Progenitor cell of endocrine pancreas (in vitro differentiated cells): ENCODE measurements at regions not wholly inside any gene's neighbourhood (a gene's known extent, or its start where the extent isn't known, plus 50 kb on each side); places are given as distances from the start of the nearest gene placed in this dataset.

Experiments used
- DNase-seq: peaks from one replicate; pipeline ENCODE4 v3.0.0; 2021; ENCODE audit warnings: low spot score; ENCODE audit not compliant: unreplicated experiment
- H3K27ac Mint-ChIP-seq: 2 replicates; pipeline ENCODE4 v1.8.0; 2021; ENCODE audit warnings: mild to moderate bottlenecking, moderate library complexity, mixed read lengths
- H3K27me3 Mint-ChIP-seq: 2 replicates; pipeline ENCODE4 v1.8.0; 2021; ENCODE audit warnings: mixed read lengths
- H3K36me3 Mint-ChIP-seq: 2 replicates; pipeline ENCODE4 v1.8.0; 2022; ENCODE audit warnings: mixed read lengths; ENCODE audit not compliant: insufficient read depth
- H3K4me1 Mint-ChIP-seq: 2 replicates; pipeline ENCODE4 v1.8.0; 2021; ENCODE audit warnings: low read depth, mixed read lengths
- H3K4me3 Mint-ChIP-seq: 2 replicates; pipeline ENCODE4 v1.8.0; 2021; ENCODE audit warnings: low read depth, mild to moderate bottlenecking, moderate library complexity, mixed read lengths
- H3K9me3 Mint-ChIP-seq: 2 replicates; pipeline ENCODE4 v1.8.0; 2021; ENCODE audit warnings: low read depth, mixed read lengths
- TF ChIP-seq, protein P1 (sequence below): fragments of 200-600 bp; sonication (generic); IDR thresholded peaks from one replicate; pipeline ENCODE4 v1.5.0; 2021; ENCODE audit warnings: antibody characterized with exemption, mild to moderate bottlenecking; ENCODE audit not compliant: unreplicated experiment

DNA sequence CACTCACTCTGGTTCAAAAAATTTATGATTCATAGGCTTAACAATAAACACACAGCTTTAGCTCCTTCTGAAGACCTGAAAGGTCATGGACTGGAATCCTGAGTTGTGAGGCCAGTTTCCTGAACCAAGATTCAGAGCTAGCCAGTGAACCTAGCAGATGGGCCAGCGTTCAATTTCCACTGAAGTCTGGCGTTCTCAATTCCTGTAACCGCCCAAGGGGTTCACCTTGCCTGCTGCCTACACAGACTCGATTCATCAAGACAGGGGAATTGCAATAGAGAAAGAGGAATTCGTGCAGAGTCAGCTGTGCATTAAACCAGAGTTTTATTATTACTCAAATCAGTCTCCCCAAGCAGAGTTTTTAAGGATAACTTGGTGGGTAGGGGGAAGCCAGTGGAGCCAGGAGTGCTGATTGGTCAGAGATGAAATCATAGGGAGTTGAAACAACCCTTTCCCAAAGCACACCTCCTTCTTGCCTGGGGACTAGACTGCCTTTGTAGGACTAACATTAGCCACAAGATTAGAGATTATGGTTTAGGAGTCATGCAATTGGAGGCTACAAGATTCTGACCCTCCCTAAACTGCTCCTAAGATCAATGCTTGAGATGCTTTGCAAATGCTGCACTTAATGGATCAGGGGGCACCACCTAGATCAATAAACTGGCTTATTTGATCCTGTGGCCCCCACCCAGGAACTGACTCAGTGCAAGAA, 117.5 kb upstream of the SHB start:
- Mint-ChIP-seq H3K36me3 (no peaks in the 10 kb centered on the region), H3K27ac (no peak overlapping the region), H3K27me3 (no peaks in the 10 kb centered on the region), H3K9me3 (no peaks in the 10 kb centered on the region), H3K4me1 (peaks cover 5% of the 10 kb centered on the region), H3K4me3 (no peak overlapping the region)
- TF ChIP-seq, protein P1, sequence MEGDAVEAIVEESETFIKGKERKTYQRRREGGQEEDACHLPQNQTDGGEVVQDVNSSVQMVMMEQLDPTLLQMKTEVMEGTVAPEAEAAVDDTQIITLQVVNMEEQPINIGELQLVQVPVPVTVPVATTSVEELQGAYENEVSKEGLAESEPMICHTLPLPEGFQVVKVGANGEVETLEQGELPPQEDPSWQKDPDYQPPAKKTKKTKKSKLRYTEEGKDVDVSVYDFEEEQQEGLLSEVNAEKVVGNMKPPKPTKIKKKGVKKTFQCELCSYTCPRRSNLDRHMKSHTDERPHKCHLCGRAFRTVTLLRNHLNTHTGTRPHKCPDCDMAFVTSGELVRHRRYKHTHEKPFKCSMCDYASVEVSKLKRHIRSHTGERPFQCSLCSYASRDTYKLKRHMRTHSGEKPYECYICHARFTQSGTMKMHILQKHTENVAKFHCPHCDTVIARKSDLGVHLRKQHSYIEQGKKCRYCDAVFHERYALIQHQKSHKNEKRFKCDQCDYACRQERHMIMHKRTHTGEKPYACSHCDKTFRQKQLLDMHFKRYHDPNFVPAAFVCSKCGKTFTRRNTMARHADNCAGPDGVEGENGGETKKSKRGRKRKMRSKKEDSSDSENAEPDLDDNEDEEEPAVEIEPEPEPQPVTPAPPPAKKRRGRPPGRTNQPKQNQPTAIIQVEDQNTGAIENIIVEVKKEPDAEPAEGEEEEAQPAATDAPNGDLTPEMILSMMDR = no peak
- DNase-seq = no peak

DNA sequence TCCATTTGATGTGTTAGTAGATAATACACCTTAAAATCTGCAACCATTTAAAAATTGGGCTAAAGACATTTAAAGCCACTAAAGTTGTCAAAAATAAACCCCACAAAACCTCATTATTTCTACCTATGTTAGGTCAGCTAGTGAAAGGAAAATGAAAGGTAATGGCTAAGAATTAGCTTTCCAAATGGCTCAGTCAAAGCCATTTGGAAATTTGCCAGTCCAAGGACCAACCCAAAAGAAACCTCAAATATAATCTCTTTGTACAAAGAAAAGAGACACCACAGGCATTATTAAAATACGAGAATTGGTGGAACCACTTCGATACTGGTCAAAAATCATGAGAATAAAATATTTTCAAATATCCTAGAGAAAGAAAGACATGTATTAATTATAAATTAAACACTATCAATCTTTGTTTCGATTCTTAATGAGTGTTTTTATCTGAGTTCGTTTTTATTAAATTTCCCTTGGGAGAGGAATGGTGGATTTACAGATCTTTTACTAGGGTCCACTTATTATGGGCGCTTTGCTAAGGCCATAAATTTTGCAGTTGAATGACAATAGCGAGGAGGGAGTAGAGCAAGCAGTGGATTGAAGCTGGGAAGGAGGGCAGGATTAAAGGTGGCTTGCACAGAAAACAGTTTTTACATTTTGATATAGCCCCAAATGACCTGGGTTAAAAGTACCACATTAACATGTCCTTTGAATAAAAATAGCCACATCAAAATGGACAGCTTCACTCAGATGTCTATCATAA, 116.8 kb upstream of the SHB start:
- TF ChIP-seq, protein P1 = no peak
- no peak overlapping the region for H3K4me3 Mint-ChIP-seq
- H3K4me1 Mint-ChIP-seq = peaks cover 5% of the 10 kb centered on the region
- no peaks in the 10 kb centered on the region for H3K36me3 Mint-ChIP-seq
- H3K9me3 Mint-ChIP-seq = no peaks in the 10 kb centered on the region
- DNase-seq = no peak
- peaks cover 2% of the 10 kb centered on the region for H3K27me3 Mint-ChIP-seq
- H3K27ac Mint-ChIP-seq = no peak overlapping the region

DNA sequence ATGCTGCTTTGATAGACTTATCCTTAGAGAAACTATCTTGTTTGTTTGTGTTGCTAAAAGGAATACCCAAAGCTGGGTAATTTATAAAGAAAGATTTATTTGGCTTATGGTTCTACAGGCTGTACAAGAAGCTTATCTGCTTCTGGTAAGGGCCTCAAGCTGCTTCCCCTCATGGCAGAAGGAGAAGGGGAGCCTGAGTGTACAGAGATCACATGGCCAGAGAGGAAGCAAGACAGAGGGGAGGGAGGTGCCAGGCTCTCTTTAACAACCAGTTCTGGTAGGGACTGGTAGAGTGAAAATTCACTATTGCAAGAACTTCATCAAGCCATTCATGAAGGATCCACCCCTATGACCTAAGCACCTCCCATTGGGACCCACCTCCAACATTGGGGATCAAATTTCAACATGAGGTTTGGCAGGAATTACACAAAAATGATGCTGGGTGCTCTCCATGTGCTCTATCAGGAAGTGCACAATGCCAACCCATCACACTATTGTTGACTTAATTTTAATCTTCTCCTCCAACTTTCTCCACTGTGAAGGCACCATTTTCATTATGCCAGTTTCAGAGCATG, 115.1 kb upstream of the SHB start:
- TF ChIP-seq, protein P1 = no peak
- DNase-seq = no peak
- Mint-ChIP-seq H3K9me3 (no peaks in the 10 kb centered on the region), H3K27ac (no peak overlapping the region), H3K27me3 (peaks cover 2% of the 10 kb centered on the region), H3K36me3 (no peaks in the 10 kb centered on the region), H3K4me3 (no peak overlapping the region), H3K4me1 (peaks cover 5% of the 10 kb centered on the region)

DNA sequence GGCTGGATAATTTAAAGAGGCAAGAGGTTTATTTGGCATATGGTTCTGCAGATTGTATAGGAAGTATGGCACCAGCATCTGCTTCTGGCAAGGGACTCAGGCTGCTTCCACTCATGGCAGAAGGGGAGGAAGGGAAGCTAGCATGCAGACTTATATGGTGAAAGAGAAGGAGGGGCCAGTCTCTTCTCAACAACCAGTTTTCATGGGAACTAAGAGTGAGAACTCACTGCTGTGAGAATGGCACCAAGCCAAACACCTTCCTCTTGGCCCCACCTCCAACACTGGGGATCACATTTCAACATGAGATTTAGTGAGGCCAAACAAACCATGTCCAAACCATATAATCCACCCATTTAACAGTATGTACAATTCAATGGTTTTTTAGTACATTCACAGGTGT, 113.3 kb upstream of the SHB start:
- no peak for DNase-seq
- TF ChIP-seq, protein P1 = no peak
- no peak overlapping the region for H3K4me3 Mint-ChIP-seq

DNA sequence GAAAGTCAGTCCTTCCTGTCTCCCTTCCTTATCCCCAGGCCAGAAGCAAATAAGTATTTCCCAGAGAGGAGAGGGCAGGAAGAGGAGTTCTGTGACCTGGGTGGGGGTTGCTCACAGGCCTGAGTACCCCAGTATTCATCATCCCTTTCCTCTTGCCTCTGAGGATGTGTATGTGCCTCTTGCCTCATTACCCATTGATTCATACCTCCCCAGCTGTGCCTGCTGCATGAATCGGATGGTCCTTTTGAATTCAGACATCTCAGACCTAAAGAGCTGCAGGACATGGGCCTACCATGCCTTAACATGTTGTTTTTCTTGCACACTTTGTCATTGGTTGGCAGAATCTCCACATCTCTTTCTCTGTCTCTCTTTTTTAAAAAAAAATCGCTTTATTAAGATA, 112.8 kb upstream of the SHB start:
- no peaks in the 10 kb centered on the region for H3K9me3 Mint-ChIP-seq
- TF ChIP-seq, protein P1 = no peak
- no peak overlapping the region for H3K4me3 Mint-ChIP-seq
- no peak overlapping the region for H3K27ac Mint-ChIP-seq
- DNase-seq = no peak
- H3K4me1 Mint-ChIP-seq = peaks cover 6% of the 10 kb centered on the region
- H3K36me3 Mint-ChIP-seq = no peaks in the 10 kb centered on the region
- peaks cover 5% of the 10 kb centered on the region for H3K27me3 Mint-ChIP-seq

More for the DNA sequence above, 113.3 kb upstream of the SHB start:
- H3K27me3 Mint-ChIP-seq = peaks cover 5% of the 10 kb centered on the region
- H3K36me3 Mint-ChIP-seq = no peaks in the 10 kb centered on the region
- peaks cover 8% of the 10 kb centered on the region for H3K4me1 Mint-ChIP-seq
- no peak overlapping the region for H3K27ac Mint-ChIP-seq
- H3K9me3 Mint-ChIP-seq = no peaks in the 10 kb centered on the region
